ENCODE measurements at regions not wholly inside any gene's neighbourhood (a gene's known extent, or its start where the extent isn't known, plus 50 kb on each side); places are given as distances from the start of the nearest gene placed in this dataset.

GRCh38 chr1:157390651-157391050 is 161.7 kb downstream of the FCRL5 start:
- Histone ChIP-seq H3K9me3 (no peaks in the 10 kb centered on the region), H3K36me3 (no peaks in the 10 kb centered on the region), H3K27me3 (no peaks in the 10 kb centered on the region), H3K4me3 (no peak overlapping the region), H3K4me1 (no peaks in the 10 kb centered on the region), H3K27ac (no peak overlapping the region)
- DNase-seq (no peak), ATAC-seq (ENCODE audit: low FRiP score in 2 of 2) (no peak)
- TF ChIP-seq POLR2AphosphoS5 (IDR thresholded peaks at IDR 0.05): no peak
- no peak for TF ChIP-seq CTCF (IDR thresholded peaks at IDR 0.05)
- no peak for TF ChIP-seq EP300 (IDR thresholded peaks at IDR 0.05)
- no peak for TF ChIP-seq POLR2A (IDR thresholded peaks at IDR 0.05)
- WGBS, 2 donors: 54 to 63% methylated on average over 6 of the region's 6 CpGs

- Histone ChIP-seq H3K4me3 (no peak overlapping the region), H3K9me3 (no peaks in the 10 kb centered on the region), H3K27ac (no peak overlapping the region), H3K27me3 (no peaks in the 10 kb centered on the region), H3K4me1 (no peaks in the 10 kb centered on the region), H3K36me3 (no peaks in the 10 kb centered on the region)
- no peak for TF ChIP-seq EP300 (IDR thresholded peaks at IDR 0.05)
- no peak for TF ChIP-seq CTCF (IDR thresholded peaks at IDR 0.05)
- TF ChIP-seq POLR2A (IDR thresholded peaks at IDR 0.05): no peak
- no peak for TF ChIP-seq POLR2AphosphoS5 (IDR thresholded peaks at IDR 0.05)
- no peak for ATAC-seq (ENCODE audit: low FRiP score in 2 of 2)
- DNase-seq: no peak
Measured at GRCh38 chr1:157388057-157388456, 164.3 kb downstream of the FCRL5 start.

- 59 to 65% methylated on average over 2 of the region's 2 CpGs for WGBS, 2 donors
- TF ChIP-seq POLR2AphosphoS5 (IDR thresholded peaks at IDR 0.05): no peak
- TF ChIP-seq POLR2A (IDR thresholded peaks at IDR 0.05): no peak
- no peak for TF ChIP-seq EP300 (IDR thresholded peaks at IDR 0.05)
- TF ChIP-seq CTCF (IDR thresholded peaks at IDR 0.05): no peak
- no peaks in the 10 kb centered on the region for H3K9me3 ChIP-seq
- H3K4me3 ChIP-seq: no peak overlapping the region
- H3K27ac ChIP-seq: no peak overlapping the region
- no peaks in the 10 kb centered on the region for H3K36me3 ChIP-seq
- no peaks in the 10 kb centered on the region for H3K27me3 ChIP-seq
- ATAC-seq (ENCODE audit: low FRiP score in 2 of 2): no peak
- no peak for DNase-seq
- no peaks in the 10 kb centered on the region for H3K4me1 ChIP-seq
Measured at GRCh38 chr1:157384258-157384657, 168.1 kb downstream of the FCRL5 start.

DNA sequence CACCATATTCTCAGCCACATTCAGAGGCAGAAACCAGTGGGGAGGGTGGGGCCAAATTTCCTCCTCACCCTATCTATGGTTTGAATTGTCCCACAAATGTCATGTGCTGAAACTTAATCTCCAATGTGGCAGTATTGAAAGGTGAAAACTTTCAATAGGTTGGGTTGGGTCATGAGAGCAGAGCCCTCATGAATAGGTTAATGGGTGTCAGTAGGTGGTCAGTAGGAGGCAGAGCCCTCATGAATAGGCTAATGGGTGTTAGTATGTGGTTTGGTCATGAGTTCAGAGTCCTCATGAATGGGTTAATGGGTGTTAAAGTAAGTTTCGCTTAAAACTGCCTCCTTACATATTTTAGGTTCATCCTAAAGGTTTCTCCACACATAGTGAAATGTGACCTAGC is 170.0 kb downstream of the FCRL5 start:
- WGBS, 2 donors: 79 to 94% methylated on average over 1 of the region's 1 CpG
- Histone ChIP-seq H3K36me3 (no peaks in the 10 kb centered on the region), H3K27me3 (no peaks in the 10 kb centered on the region), H3K4me3 (no peak overlapping the region), H3K4me1 (no peaks in the 10 kb centered on the region), H3K27ac (no peak overlapping the region), H3K9me3 (no peaks in the 10 kb centered on the region)
- DNase-seq (no peak), ATAC-seq (ENCODE audit: low FRiP score in 2 of 2) (no peak)
- TF ChIP-seq POLR2AphosphoS5 (IDR thresholded peaks at IDR 0.05) (no peak), CTCF (IDR thresholded peaks at IDR 0.05) (no peak), EP300 (IDR thresholded peaks at IDR 0.05) (no peak), POLR2A (IDR thresholded peaks at IDR 0.05) (no peak)

DNA sequence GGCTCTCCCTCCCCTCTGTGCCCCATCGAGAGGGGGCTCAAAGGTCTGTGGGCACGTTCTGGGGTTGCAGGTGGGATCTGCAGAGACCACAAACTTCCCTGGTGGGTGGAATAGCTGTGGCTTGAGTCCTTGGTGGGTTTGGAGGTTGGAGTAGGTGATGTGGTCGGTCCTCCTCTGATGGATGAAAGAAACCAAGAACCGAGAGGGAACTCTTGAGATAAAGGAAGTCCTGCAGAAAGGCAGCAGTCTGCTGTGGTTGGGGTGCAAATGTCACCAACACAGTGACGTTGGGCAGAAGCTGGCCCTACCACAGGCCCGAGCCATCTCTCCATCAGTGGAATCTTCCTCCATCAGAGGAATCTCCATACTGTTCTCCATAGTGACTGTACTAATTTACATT is 171.8 kb downstream of the FCRL5 start:
- no peaks in the 10 kb centered on the region for H3K4me1 ChIP-seq
- no peaks in the 10 kb centered on the region for H3K27me3 ChIP-seq
- no peaks in the 10 kb centered on the region for H3K36me3 ChIP-seq
- H3K27ac ChIP-seq: no peak overlapping the region
- ATAC-seq (ENCODE audit: low FRiP score in 2 of 2) (no peak), DNase-seq (no peak)
- H3K4me3 ChIP-seq: no peak overlapping the region
- no peak for TF ChIP-seq POLR2A (IDR thresholded peaks at IDR 0.05)
- TF ChIP-seq CTCF (IDR thresholded peaks at IDR 0.05): no peak
- TF ChIP-seq POLR2AphosphoS5 (IDR thresholded peaks at IDR 0.05): no peak
- TF ChIP-seq EP300 (IDR thresholded peaks at IDR 0.05): no peak
- no peaks in the 10 kb centered on the region for H3K9me3 ChIP-seq
- 59 to 62% methylated on average over 3 to 6 of the region's 6 CpGs for WGBS, 2 donors

Measured in upper lobe of left lung (tissue), 6 donors.